GM19467 (cell line): ENCODE measurements at regions not wholly inside any gene's neighbourhood (a gene's known extent, or its start where the extent isn't known, plus 50 kb on each side); places are given as distances from the start of the nearest gene placed in this dataset.
"Not testable (repeated sequence)": the region's sequence is repeated elsewhere in the genome, so short reads cannot be mapped to it uniquely, and the experiment has no call there.

Experiments
- ATAC-seq: cut with Tn5 transposase; IDR thresholded peaks from one replicate; pipeline ENCODE4 v1.9.1; 2021; ENCODE audit warnings: mild to moderate bottlenecking, moderate library complexity; ENCODE audit not compliant: unreplicated experiment

DNA sequence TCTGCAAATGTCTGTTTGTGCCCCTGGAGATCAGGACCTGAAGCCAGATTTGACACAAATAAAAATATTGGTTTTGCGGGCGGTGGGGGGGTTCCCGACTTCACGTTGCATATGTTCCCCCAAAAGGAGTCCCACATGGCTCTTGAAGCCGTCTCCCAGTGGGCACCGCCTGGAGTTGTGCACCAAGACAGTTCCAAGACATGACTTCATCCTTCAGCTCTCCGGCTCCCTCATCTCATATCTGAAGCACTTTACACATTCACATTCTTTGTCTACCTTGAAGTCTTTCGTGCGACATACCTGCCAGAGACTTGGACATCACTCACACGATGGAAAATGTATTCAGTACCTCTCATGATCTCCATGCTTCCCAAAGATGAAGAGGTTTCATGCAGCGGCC is 362.8 kb upstream of the FOXK1 start:
- no peak for ATAC-seq

- ATAC-seq = no peak
Observed at GRCh38 chr7:4325732-4326131, 356.4 kb upstream of the FOXK1 start.

GRCh38 chr7:4331711-4332110 is 350.4 kb upstream of the FOXK1 start:
- ATAC-seq = no peak

DNA sequence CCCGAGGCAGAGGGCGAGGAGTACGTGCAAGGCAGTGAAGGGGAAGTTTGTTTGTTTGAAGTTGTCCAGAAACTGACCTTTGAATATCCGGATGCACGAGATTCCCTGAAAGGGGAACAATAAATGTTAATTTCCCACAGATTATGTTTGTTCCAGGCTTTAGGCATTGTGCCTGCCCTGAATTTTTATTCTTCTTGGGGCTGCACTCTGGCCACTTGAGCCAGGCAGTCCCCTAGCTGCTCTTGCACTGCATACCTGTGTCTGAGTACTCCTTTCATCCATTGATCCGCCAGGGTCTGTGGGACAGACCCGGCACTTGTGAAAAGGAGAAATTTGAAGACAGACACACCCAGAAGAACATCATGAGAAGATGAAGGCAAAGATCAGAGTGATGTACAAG is 343.5 kb upstream of the FOXK1 start:
- no peak for ATAC-seq

DNA sequence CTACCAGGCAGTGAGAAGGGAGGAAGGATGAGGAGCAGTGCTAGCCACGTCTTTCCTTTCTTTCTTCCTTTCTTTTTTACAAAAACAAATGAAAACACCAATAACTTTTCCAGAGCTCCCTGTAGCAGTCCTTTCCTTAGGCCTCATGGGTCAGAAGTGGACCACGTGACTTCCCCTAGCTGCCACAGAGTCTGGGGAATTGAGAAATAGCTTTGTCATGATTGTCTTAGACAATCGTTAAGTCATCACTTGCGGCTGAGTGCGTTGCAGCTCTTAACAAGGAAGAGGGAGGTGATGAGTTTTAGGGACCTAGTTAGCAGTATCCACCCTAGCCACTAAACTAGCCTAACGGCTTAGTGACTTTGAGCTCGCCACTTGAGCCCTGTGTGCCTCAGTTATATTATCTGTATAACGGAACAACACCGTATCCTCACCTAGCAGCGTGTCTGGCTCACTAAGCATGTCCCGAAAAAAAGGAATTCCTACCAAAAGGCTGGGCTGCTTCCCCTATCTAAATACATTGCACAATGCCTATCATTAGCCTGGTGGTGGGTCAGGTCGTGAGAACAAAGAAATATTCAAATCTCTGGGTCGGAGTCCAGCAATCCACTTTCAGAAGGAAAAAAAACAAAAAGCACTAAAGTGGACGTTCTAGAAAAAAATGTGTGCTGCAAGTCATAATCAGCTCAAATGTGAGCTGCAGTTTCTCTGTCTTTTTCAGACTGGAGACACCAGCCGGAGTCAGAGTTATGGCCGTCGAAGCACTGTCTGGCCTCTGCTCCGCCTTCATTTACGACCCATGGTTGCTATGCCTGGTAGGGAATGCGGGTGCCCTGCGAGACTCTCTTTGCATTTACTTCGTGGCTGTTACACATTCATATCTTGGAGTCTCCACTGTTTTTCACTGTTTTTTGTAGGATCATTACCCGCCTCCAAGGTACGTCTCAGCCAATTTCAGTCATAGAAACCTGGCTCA is 338.5 kb upstream of the FOXK1 start:
- no peak for ATAC-seq

- no peak for ATAC-seq
Observed at GRCh38 chr7:4345004-4345403, 337.1 kb upstream of the FOXK1 start.

DNA sequence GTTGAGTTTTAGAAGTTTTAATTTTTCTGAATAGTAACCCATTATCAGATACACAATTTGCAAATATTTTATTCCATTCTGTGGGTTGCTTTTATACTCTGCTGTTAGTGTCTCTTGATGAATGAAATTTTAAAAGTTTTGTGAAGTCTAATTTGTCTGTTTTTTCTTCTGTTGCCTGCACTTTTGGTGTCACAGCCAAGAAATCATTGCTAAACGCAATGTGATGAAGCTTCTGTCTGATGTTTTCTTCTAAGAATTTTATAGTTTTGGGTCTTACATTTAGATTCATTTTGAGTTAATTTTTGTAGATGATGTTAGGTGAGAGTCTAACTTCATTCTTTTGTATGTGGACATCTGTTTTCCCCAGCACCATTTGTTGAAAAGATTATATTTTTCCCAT is 330.0 kb upstream of the FOXK1 start:
- ATAC-seq = no peak

- no peak for ATAC-seq
Observed at GRCh38 chr7:4361774-4362173, 320.3 kb upstream of the FOXK1 start.

DNA sequence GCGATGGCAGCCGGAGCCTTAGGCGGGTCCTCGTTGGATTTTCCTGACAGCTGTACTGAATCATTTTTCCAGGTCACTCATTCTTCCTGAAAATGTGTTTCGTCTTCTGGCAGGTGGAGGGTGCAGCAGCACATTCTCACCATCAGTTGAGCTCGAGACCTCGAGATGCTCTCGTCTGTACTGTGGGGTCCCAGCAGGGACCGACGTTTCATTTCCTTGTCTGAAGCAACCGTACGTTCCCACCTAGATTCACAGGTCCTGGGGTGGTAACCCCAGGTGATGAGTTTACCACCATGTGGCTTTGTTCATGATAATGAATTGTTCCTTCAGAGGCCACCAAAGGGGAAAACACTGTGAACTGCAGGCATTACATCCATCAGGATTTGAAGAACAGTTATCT is 298.5 kb upstream of the FOXK1 start:
- ATAC-seq = no peak

DNA sequence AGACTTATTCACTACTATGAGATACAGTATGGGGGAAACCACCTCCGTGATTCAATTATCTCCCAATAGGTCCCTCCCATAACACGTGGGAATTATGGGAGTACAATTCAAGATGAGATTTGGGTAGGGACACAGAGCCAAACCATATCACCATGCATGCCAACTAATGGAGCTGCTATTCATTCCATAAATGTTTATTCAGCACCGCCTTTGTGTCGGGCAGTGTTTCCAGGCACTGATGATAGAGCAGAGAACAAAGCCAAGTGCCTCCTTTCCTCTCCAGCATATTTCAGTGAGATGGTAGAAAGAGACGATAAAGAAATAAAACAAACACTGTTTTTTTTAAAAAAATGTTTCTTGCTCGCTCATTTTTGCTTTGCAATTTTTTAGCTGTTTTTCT is 295.9 kb upstream of the FOXK1 start:
- ATAC-seq = no peak

DNA sequence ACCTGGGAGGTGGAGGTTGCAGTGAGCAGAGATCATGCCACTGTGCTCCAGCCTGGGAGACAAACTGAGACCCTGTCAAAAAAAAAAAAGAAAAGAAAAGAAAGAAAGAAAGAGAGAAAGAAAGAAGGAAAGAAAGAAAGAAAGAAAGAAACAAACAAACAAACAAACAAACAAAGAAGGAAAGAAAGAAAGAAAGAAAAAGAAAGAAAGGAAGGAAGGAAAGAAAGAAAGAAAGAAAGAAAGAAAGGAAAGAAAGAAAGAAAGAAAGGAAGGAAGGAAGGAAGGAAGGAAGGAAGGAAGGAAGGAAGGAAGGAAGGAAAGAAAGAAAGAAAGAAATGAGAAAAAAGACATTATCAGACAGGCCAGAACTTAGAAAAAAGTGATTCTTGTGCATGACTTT is 291.0 kb upstream of the FOXK1 start:
- not testable (repeated sequence) for ATAC-seq

DNA sequence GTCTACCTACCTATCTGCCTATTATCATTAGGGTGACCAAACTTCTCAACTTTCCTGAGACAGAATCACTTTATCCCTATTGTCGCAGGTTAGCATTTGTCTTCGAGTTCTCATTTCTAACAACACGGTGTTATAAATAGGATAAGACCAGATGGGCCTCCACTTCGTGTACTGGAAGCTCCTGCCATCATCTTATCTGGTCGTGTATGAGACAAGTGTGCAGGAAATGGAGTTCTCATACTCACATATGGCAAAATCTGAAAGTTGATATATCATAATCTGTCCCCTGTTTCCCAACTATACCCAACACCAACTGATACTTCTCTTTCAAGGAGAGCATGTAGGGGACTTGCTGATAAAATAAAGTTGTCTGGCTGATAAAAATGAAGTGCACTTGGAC is 287.4 kb upstream of the FOXK1 start:
- no peak for ATAC-seq

DNA sequence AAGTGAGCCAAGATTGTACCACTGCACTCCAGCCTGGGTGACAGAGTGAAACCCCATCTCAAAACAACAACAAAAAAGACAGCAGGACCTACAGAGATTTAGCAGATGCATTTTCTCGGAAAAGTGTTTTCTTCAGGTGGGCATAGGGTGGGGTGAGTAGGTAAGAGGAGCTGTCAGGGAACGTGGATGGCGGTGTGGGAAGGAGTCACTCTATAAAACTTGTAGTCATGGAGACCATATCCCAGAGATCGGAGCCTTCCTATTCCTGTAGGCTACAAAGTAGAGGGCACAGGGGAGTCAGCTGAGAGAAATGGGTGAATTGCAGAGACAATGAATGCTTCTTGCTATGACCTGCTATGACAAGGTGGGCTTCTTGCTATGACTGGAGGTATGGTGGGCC is 283.0 kb upstream of the FOXK1 start:
- no peak for ATAC-seq

GRCh38 chr7:4399596-4399995 is 282.5 kb upstream of the FOXK1 start:
- ATAC-seq = no peak

DNA sequence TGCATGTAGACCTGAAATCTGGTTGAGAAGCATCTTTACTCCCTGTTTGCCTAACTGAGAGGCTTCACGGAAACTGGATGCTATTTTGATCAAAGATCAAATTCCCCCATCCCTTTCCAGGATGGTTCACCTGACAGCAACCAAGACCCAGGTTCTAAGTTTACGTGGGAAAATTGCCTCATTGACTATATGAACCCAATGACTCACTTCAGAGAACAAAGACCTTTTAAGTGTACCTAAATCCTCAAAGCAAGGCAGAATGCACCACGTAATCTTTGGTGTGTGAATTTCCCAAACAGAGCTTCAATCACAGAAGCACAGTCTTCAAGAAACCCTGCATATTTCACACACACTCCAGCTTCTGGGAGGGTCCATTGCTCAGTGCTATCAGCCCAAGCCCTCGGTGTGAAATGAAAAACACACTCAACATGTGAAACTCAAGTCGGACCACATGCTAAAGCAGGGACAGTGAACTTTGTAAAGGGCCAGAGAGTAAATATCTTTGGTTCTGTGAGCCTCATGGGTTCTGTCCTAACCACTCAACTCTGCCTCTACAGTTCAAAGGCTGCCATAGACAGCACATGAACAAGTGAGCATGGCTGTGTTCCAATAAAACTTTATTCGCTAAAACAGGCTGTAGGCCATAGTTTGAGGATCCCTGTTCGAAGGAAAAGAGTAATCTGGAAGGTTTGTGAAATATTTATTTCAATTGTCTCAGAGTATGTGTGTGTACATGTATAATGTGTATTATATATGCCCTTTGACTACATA is 275.6 kb upstream of the FOXK1 start:
- ATAC-seq = no peak

GRCh38 chr7:4409946-4410345 is 272.1 kb upstream of the FOXK1 start:
- no peak for ATAC-seq

DNA sequence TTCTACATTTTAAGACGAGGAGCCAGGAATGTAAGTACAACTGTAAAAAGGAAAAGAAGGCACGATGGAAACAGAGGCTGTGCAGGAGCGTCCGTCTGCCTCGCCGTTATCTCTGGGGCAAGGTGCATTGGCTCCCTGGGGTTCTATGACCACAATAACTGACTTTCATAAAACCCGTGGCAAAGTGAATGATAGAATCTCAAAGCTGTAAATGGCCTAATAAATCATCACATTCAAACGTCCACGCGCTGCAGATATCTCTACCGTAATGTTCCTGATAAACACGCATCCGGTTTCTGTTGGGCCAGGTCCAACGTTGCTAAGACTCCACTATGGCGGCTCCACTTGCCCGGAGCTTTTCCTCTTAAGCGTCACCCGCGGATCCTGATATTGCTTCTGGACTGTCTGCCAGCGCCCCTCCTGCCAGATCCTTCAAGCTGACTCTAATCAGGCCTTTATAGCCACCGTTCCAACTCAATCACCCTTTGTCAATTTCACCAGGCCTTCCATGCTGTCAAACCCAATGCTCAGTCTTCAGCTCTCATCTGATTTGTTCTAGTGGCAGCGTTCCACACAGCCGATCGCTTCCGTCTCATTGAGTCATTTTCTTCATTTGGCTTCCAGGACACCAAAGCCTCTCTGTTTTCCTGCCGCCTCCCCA is 265.6 kb upstream of the FOXK1 start:
- no peak for ATAC-seq

DNA sequence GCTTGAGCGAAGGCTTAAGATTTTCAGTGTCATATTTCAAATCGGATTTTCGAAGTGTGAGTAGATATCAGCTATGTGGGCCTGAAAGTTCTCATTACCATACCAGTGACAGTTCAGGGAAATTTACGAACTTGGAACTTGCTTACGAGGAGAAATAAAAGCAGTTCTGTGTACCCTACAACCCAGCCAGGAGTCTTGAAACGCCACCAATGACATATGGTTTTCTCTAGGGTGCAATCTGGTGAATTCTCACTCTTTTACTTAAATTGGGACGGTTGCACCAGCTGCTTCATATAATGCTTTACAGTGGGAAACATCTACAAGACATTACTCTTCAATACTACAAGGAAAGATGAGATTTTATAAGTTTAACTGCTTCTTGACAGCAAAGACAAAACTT is 253.6 kb upstream of the FOXK1 start:
- ATAC-seq = no peak

DNA sequence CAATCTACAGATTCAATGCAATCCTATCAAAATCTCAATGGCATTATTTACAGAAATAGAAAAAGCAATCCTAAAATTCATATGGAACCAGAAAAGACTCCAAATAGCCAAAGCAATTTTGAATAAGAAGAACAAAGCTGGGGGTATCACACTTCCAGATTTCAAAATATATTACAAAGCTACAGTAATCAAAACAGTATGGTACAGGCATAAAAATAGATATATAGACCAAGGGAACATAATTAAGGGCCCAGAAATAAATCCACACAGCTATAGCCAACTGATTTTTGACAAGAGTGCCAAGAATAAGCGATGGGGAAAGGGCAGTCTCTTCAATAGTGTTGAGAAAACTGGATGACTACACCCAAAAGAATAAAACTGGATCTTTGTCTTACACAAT is 251.9 kb upstream of the FOXK1 start:
- no peak for ATAC-seq

GRCh38 chr7:4434306-4434705 is 247.8 kb upstream of the FOXK1 start:
- no peak for ATAC-seq

- no peak for ATAC-seq
Observed at GRCh38 chr7:4436361-4436895, 245.7 kb upstream of the FOXK1 start.
